OCI-LY3 (cell line): ENCODE measurements at regions not wholly inside any gene's neighbourhood (a gene's known extent, or its start where the extent isn't known, plus 50 kb on each side); places are given as distances from the start of the nearest gene placed in this dataset.

ENCODE experiments used
- CTCF ChIP-seq: fragments of 200-600, 300-600 bp; sonication (generic); IDR thresholded peaks from 2 replicates; pipeline ENCODE4 v1.5.1; 2014; ENCODE audit warnings: antibody characterized with exemption, low read length, low read depth
- EZH2phosphoT487 ChIP-seq: fragments of 200-600 bp; shearing (Covaris generic); IDR thresholded peaks from 2 replicates; pipeline ENCODE4 v1.6.1; 2018; ENCODE audit warnings: antibody characterized with exemption, mixed run types, low read depth

DNA sequence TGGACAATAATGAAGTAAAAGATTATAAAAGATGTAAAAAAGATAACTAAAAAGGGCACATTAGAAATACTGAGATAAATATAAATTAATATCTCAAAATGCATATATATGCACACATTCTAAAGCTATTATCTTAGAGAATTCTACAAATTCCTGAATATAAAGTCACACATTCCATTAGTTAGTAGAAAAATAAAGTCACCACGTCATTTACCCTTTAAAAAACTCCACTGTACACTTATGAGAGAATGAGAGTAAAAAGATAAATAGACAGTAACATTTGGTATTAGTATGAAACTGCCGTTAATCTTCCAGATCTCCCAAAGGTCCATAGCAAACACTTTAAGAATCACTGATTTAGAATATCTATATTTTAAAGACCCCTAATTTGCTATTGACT, 67.2 kb upstream of the IL15 start:
- TF ChIP-seq CTCF, result no peak
- TF ChIP-seq EZH2phosphoT487, result no peak
